ENCODE measurements at regions not wholly inside any gene's neighbourhood (a gene's known extent, or its start where the extent isn't known, plus 50 kb on each side); places are given as distances from the start of the nearest gene placed in this dataset.
A peak's percentile ranks its signal among the peaks of the same experiment; 100 is the strongest.
"Not testable (repeated sequence)": the region's sequence is repeated elsewhere in the genome, so short reads cannot be mapped to it uniquely, and the experiment has no call there.

- DNase-seq (ENCODE audit: low read depth), result peak; percentile 38
These were observed 118.7 kb downstream of the BRMS1L start for GRCh38 chr14:35944847-35945246.

- no peak for DNase-seq (ENCODE audit: low read depth)
These were observed 114.2 kb downstream of the BRMS1L start for GRCh38 chr14:35940291-35940690.

GRCh38 chr14:35938770-35939169, 112.6 kb downstream of the BRMS1L start:
- DNase-seq (ENCODE audit: low read depth), result no peak

DNA sequence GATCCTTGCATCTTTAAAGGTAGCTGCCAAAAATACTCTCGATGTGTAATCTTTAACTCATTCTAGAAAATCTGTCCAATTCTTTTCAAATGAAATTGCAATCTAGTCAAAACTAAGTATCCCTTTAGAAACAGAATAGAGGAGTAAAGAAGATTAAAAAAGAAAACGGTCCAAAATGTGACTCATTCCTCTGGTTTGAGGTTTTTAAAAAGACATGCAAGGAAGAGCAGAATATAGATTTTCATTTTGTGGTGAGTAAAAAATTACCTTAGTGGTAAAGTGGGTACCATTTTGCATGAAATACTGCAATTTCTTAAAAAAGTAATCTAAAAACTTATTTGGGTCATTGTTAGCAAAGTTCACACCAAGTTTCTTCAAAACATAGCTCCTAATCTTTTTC, 108.4 kb downstream of the BRMS1L start:
- no peak for DNase-seq (ENCODE audit: low read depth)

GRCh38 chr14:35932659-35933159, 106.6 kb downstream of the BRMS1L start:
- DNase-seq (ENCODE audit: low read depth), result no peak

DNA sequence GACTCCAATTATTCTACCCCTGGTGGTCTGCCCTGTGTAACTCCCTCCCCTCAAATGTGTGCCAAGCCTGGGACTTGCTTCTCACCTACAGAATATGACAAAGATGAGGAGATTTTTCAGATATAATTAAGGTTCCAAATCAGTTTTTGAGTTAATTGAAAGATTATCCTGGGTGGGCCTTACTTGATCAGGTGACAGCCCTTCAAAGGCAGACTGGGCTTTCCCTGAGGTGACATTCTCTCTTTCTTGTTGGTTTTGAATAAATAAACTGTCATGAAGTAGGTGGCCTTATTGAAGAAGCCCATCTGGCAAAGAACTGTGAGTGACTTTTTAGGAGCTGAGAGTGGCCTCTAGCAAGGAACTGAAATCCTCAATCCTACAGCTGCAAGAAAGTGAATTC, 106.0 kb downstream of the BRMS1L start:
- no peak for DNase-seq (ENCODE audit: low read depth)

DNA sequence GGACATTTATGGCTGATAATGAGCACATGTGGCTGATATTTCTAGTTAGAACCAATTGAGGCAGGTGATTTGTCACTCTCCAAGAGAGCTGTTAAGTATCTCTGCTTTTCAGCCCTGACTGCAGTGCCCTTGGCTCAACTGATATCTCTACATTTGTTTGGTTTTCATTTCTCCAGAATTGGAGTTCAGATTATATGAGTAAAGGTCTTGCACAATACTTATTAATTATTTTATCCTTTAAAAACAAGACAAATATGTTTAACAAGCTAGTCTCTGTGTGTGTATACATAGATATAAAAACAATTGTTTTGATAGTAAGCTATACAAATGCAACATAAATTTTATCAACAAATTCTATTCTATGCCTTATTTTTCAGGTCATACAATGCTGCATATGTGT, 105.2 kb downstream of the BRMS1L start:
- DNase-seq (ENCODE audit: low read depth), result no peak

- DNase-seq (ENCODE audit: low read depth), result no peak
These were observed 103.0 kb downstream of the BRMS1L start for GRCh38 chr14:35929186-35929585.

DNA sequence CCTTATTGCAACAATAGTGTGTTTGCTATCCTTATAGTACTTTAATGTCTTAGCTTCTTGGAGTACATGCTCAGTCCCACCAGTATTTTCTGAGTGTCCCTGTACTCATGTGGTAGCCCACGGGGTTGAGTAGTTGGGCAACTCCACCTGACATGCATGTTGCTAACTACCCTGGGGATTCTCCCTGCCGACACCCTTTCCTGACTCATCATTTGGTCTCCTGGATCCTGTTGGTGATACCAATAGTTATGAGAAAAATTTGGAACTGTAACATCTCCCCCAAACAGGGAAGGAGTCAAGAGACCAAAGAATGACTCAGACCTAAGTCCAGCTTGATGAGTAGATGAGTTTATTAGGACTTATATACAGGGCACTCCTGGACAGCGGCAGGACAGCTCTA, 101.6 kb downstream of the BRMS1L start:
- peak; percentile 61 for DNase-seq (ENCODE audit: low read depth)

DNA sequence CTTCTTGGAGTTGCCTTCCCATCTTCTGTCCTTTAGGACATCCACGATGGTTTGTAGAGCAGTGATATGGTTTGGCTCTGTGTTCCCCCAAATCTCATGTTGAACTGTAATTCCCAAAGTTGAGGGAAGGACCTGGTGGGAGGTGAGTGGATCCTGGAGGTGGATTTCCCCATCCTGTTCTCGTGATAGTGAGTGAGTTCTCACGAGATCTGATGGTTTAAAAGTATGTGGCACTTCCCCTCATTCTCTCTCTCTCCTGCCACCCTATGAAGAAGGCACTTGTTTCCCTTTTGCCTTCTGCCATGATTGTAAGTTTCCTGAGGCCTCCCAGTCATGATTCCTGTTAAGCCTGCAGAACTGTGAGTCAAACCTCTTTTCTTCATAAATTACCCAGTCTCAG, 99.2 kb downstream of the BRMS1L start:
- DNase-seq (ENCODE audit: low read depth), result no peak

GRCh38 chr14:35922590-35922989, 96.5 kb downstream of the BRMS1L start:
- not testable (repeated sequence) for DNase-seq (ENCODE audit: low read depth)

DNA sequence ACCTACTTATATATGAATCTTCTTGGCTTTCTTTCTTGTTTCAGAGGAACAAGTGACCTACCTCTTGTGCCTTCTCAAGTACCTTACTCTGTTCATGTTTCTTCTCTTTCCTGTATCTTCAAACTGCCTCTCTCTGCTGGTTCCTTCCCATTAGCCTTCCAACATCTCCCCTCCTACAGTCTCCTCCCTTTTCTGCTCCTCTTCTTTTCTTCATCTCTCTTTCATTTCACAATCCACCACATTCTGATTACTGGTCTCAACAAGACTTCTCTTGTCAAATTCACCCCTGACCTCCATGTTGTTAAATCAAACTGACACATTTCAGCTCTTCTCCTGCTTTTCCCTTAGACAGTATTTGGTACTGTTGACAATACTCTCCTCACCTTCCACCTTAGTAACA, 95.6 kb downstream of the BRMS1L start:
- DNase-seq (ENCODE audit: low read depth), result no peak

Measured in Daoy (cell line).